Nephron progenitor cell (in vitro differentiated cells): ENCODE measurements at regions not wholly inside any gene's neighbourhood (a gene's known extent, or its start where the extent isn't known, plus 50 kb on each side); places are given as distances from the start of the nearest gene placed in this dataset.

Experiments
- DNase-seq: peaks from one replicate; pipeline ENCODE4 v3.0.0; 2021
- H3K27ac Mint-ChIP-seq: 2 replicates; pipeline ENCODE4 v1.8.0; 2021; ENCODE audit warnings: mild to moderate bottlenecking, moderate library complexity, mixed read lengths
- H3K27me3 Mint-ChIP-seq: 2 replicates; pipeline ENCODE4 v1.8.0; 2021; ENCODE audit warnings: mild to moderate bottlenecking, low read depth, mixed read lengths; ENCODE audit not compliant: poor library complexity
- H3K36me3 Mint-ChIP-seq: 2 replicates; pipeline ENCODE4 v1.8.0; 2021; ENCODE audit warnings: low read depth, mixed read lengths
- H3K4me1 Mint-ChIP-seq: 2 replicates; pipeline ENCODE4 v1.8.0; 2021; ENCODE audit warnings: mixed read lengths
- H3K4me3 Mint-ChIP-seq: 2 replicates; pipeline ENCODE4 v1.8.0; 2021; ENCODE audit warnings: mild to moderate bottlenecking, moderate library complexity, mixed read lengths
- H3K9me3 Mint-ChIP-seq: 2 replicates; pipeline ENCODE4 v1.8.0; 2021; ENCODE audit warnings: mild to moderate bottlenecking, moderate library complexity, mixed read lengths
- TF ChIP-seq, protein P1 (sequence below): fragments of 200-600 bp; sonication (generic); IDR thresholded peaks from 2 replicates; pipeline ENCODE4 v1.5.0; 2021; ENCODE audit warnings: antibody characterized with exemption

DNA sequence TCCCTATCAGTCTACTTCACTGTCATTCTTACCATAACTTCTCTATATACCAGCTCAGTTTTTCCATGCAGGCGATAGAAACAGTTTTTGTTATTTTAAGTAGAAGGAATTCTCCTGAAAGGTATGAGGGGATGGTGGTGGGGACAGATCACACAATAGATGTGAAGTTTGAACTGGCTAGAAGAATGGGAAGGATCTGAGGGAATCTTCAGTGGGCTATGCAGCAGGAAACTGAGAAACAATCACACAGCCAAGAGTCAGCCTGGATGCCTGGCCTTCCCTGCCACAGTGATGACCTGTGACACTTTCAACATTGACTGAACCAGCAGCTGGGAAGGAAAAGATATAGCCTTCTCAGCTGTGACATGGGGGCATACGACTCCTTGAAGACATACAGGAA is 329.1 kb upstream of the GULP1 start:
- H3K36me3 Mint-ChIP-seq: no peaks in the 10 kb centered on the region
- H3K27ac Mint-ChIP-seq: peak overlapping the region; percentile 34
- H3K9me3 Mint-ChIP-seq: no peaks in the 10 kb centered on the region
- TF ChIP-seq, protein P1, sequence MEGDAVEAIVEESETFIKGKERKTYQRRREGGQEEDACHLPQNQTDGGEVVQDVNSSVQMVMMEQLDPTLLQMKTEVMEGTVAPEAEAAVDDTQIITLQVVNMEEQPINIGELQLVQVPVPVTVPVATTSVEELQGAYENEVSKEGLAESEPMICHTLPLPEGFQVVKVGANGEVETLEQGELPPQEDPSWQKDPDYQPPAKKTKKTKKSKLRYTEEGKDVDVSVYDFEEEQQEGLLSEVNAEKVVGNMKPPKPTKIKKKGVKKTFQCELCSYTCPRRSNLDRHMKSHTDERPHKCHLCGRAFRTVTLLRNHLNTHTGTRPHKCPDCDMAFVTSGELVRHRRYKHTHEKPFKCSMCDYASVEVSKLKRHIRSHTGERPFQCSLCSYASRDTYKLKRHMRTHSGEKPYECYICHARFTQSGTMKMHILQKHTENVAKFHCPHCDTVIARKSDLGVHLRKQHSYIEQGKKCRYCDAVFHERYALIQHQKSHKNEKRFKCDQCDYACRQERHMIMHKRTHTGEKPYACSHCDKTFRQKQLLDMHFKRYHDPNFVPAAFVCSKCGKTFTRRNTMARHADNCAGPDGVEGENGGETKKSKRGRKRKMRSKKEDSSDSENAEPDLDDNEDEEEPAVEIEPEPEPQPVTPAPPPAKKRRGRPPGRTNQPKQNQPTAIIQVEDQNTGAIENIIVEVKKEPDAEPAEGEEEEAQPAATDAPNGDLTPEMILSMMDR: no peak
- H3K4me3 Mint-ChIP-seq: no peak overlapping the region
- peaks cover 5% of the 10 kb centered on the region for H3K4me1 Mint-ChIP-seq
- DNase-seq: no peak
- no peaks in the 10 kb centered on the region for H3K27me3 Mint-ChIP-seq

DNA sequence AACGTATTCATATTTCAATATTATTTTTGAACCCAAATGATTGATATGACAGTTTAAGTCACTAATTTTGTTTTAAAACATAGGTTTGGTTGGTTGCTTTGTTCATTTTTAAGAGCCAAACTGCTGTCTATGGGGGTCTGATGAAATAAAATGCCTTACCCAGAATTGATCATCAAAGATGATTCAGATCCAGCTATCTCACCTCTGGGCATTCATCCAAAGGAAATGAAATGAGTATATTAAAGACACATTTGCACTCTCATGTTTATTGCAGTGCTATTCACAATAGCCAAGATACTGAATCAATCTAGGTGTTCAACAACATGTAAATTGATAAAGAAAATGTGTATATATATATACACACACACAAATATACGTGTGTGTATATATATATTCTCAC is 326.9 kb upstream of the GULP1 start:
- no peak overlapping the region for H3K27ac Mint-ChIP-seq
- H3K27me3 Mint-ChIP-seq: no peaks in the 10 kb centered on the region
- H3K9me3 Mint-ChIP-seq: no peaks in the 10 kb centered on the region
- no peak overlapping the region for H3K4me3 Mint-ChIP-seq
- peaks cover 5% of the 10 kb centered on the region for H3K4me1 Mint-ChIP-seq
- TF ChIP-seq, protein P1: no peak
- DNase-seq: no peak
- H3K36me3 Mint-ChIP-seq: no peaks in the 10 kb centered on the region

DNA sequence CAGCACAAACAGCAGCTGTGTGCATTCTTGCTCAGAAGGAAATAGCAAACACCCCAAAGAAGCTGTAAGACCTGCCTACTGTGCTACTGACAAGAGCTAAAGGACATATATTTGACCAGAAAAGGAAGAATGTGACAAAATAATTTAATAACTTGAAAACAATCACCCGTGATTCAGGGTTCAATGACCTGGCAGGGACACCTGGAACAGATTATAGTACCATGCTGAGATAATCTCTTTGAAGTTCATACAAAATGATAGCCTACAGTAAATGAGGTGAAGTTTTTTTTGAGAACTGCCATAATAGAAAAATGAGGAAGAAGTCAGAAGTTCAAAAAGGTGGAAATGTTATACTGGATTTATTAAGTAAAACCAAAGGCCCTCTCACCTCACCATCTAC is 324.8 kb upstream of the GULP1 start:
- Mint-ChIP-seq H3K4me3 (no peak overlapping the region), H3K27me3 (no peaks in the 10 kb centered on the region), H3K27ac (no peak overlapping the region), H3K4me1 (peaks cover 5% of the 10 kb centered on the region), H3K9me3 (peaks cover 3% of the 10 kb centered on the region), H3K36me3 (no peaks in the 10 kb centered on the region)
- TF ChIP-seq, protein P1: no peak
- no peak for DNase-seq

DNA sequence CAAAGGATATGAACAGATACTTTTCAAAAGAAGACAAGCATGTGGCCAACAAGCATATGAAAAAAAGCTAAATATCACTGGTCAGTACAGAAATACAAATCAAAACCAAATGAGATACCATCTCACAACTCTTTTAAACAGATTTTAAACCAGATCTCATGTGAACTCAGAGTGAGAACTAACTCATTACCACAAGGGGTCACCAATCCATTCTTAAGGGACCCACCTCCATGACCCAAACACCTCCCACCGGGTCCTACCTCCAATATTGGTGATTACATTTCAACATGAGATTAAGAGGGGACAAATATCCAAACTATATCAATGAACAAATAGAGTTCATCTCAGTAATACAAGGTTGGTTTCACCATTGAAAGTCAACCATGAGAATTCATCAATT is 319.8 kb upstream of the GULP1 start:
- Mint-ChIP-seq H3K4me1 (no peaks in the 10 kb centered on the region), H3K27me3 (no peaks in the 10 kb centered on the region), H3K27ac (no peak overlapping the region), H3K36me3 (no peaks in the 10 kb centered on the region), H3K4me3 (no peak overlapping the region), H3K9me3 (peaks cover 3% of the 10 kb centered on the region)
- TF ChIP-seq, protein P1: no peak
- no peak for DNase-seq

DNA sequence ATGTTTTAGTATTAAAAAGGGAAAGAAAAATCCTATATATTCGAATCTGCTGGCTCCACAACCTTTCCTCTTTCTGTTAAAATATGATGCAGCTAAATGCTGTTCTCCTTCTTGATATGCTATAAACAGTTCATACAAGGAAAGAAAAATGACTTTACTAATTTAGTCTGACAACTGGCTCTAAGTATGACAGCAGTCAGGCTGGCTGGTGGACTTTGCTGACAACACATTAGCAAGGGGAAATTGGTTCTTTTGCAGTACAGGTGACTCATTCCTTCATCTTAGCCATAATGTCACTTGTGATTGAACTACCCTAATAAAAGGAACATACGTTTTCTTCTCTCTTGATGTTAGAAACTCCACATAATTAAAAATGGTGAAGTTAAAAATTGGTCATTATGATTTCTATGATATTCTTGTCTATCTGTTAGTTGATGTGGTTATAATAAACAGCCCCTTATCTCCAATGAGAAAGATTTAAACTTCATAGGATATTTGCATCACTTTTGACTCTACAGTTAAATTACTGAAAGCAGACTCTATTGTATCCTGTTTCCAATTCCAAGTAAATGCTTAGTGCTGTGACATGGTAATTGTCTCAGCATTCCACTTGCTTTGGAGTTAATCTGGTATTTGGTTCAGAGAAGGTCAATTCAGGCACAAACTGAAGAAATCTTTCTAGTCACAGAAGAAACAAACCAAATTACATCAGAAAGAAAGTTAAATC is 315.3 kb upstream of the GULP1 start:
- Mint-ChIP-seq H3K9me3 (no peaks in the 10 kb centered on the region), H3K4me3 (no peak overlapping the region), H3K36me3 (no peaks in the 10 kb centered on the region), H3K27ac (no peak overlapping the region), H3K4me1 (no peaks in the 10 kb centered on the region), H3K27me3 (no peaks in the 10 kb centered on the region)
- DNase-seq: no peak
- TF ChIP-seq, protein P1: no peak

DNA sequence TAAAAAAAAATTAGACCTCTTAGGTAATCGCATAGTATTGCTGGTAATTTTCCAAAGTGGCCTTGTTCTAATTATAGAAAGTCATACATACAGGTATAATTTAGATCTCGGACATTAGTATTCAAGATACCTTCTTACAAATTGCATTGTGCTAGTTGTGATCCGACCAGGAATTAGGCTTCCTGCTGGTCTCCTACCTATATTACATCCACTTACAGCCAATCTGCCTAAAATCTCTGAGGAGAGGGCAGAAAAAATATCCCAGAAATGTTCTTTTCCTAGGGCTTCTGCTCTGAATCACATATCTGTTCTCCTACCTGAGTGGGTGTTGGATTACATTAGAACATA is 314.7 kb upstream of the GULP1 start:
- no peak overlapping the region for H3K4me3 Mint-ChIP-seq
- no peaks in the 10 kb centered on the region for H3K4me1 Mint-ChIP-seq
- no peaks in the 10 kb centered on the region for H3K9me3 Mint-ChIP-seq
- no peak for DNase-seq
- no peaks in the 10 kb centered on the region for H3K27me3 Mint-ChIP-seq
- TF ChIP-seq, protein P1: no peak
- no peak overlapping the region for H3K27ac Mint-ChIP-seq
- no peaks in the 10 kb centered on the region for H3K36me3 Mint-ChIP-seq
